HepG2 (cell line): ENCODE measurements at regions not wholly inside any gene's neighbourhood (a gene's known extent, or its start where the extent isn't known, plus 50 kb on each side); places are given as distances from the start of the nearest gene placed in this dataset.
"Not testable (repeated sequence)": the region's sequence is repeated elsewhere in the genome, so short reads cannot be mapped to it uniquely, and the experiment has no call there.

Experiments
- CTCF ChIP-seq: sonication (generic); formaldehyde crosslinking; IDR thresholded peaks from 2 replicates; pipeline ENCODE4 v1.5.0; 2020; ENCODE audit warnings: mild to moderate bottlenecking, missing genetic modification reagents, moderate library complexity
- PHF8 ChIP-seq: sonication (generic); formaldehyde crosslinking; IDR thresholded peaks from 2 replicates; pipeline ENCODE4 v1.5.0; 2020; ENCODE audit warnings: missing genetic modification reagents
- ZBTB2 ChIP-seq: sonication (generic); formaldehyde crosslinking; IDR thresholded peaks from 2 replicates; pipeline ENCODE4 v1.8.0; 2022; ENCODE audit warnings: low read depth, missing genetic modification reagents
- ZNF33A ChIP-seq: sonication (generic); formaldehyde crosslinking; IDR thresholded peaks from 2 replicates; pipeline ENCODE4 v1.5.1; 2020; ENCODE audit warnings: missing genetic modification reagents, mild to moderate bottlenecking, moderate library complexity, borderline replicate concordance

- not testable (repeated sequence) for TF ChIP-seq ZNF33A; PHF8 (CRISPR knock-in tag); CTCF (CRISPR knock-in tag); ZBTB2
Measured at GRCh38 chr3:83217595-83218118, 1456.2 kb upstream of the GBE1 start.
